Sigmoid colon (tissue), 6 donors: ENCODE measurements at regions not wholly inside any gene's neighbourhood (a gene's known extent, or its start where the extent isn't known, plus 50 kb on each side); places are given as distances from the start of the nearest gene placed in this dataset.

Experiments
- DNase-seq: peaks from one replicate; pipeline ENCODE4 v3.0.0-alpha.2; 2019
- H3K27ac ChIP-seq, 4 donors: fragments of 200-600 bp; sonication (generic); one replicate each; pipeline ENCODE4 v1.5.1; 2016 to 2019; ENCODE audit warnings: mild to moderate bottlenecking in 1 of 4
- H3K27me3 ChIP-seq, 3 donors: fragments of 200-600 bp; sonication (generic); one replicate each; pipeline ENCODE4 v1.5.1; 2019; ENCODE audit warnings: mild to moderate bottlenecking in 1 of 3
- H3K36me3 ChIP-seq, 4 donors: fragments of 200-600 bp; sonication (generic); one replicate each; pipeline ENCODE4 v1.5.1; 2016 to 2019
- H3K4me1 ChIP-seq, 4 donors: fragments of 200-600 bp; sonication (generic); one replicate each; pipeline ENCODE4 v1.5.1; 2017 to 2019
- H3K4me3 ChIP-seq, 4 donors: fragments of 200-600 bp; sonication (generic); one replicate each; pipeline ENCODE4 v1.5.1; 2017 to 2019; ENCODE audit warnings: mild to moderate bottlenecking in 2 of 4, moderate library complexity in 1 of 4
- H3K9me3 ChIP-seq, 4 donors: fragments of 200-600 bp in 3 of 4; sonication (generic) in 3 of 4; one replicate each; pipeline versions ENCODE4 v1.5.1 to v1.6.1; 2013 to 2019
- EP300 ChIP-seq, 4 donors: sonication (generic); formaldehyde crosslinking; IDR thresholded peaks; one replicate each; pipeline ENCODE4 v1.6.1; 2017; ENCODE audit warnings: antibody characterized with exemption in 4 of 4
- POLR2A ChIP-seq, 2 donors: fragments of 450-650 bp; IDR thresholded peaks; one replicate each; pipeline ENCODE4 v1.6.1; 2016; ENCODE audit warnings: antibody characterized with exemption in 2 of 2, mild to moderate bottlenecking in 2 of 2, moderate library complexity in 2 of 2
- POLR2AphosphoS5 ChIP-seq, 4 donors: sonication (generic); formaldehyde crosslinking; IDR thresholded peaks; one replicate each; pipeline ENCODE4 v1.6.1; 2017; ENCODE audit warnings: antibody characterized with exemption in 4 of 4
- WGBS, 2 donors: extraction: QIAGEN DNeasy Blood & Tissue Kit; methylation state at CpG; one replicate each; pipeline ENCODE4 v1.1.7; 2013; 5-methylcytosine and 5-hydroxymethylcytosine counted together
- intact Hi-C: fragments of 100-400 bp; cut with DNase I; formaldehyde crosslinking; loops from one replicate; pipeline ENCODE4 v1.15.1; 2023
- TF ChIP-seq, protein P1 (sequence below), 4 experiments: fragments of 450-650 bp in 3 of 4; fragments of 200-600 bp in 1 of 4; IDR thresholded peaks; one replicate each; pipeline ENCODE4 v1.5.1; 2016 to 2019; ENCODE audit warnings: antibody characterized with exemption in 4 of 4, mild to moderate bottlenecking in 3 of 4, moderate library complexity in 2 of 4
- donor health status: healthy with polysubstance abuse.
- donor health status: healthy.

GRCh38 chr9:25827626-25828025 is 149.4 kb upstream of the TUSC1 start:
- TF ChIP-seq POLR2A (IDR thresholded peaks at IDR 0.05): no peak
- TF ChIP-seq, protein P1, sequence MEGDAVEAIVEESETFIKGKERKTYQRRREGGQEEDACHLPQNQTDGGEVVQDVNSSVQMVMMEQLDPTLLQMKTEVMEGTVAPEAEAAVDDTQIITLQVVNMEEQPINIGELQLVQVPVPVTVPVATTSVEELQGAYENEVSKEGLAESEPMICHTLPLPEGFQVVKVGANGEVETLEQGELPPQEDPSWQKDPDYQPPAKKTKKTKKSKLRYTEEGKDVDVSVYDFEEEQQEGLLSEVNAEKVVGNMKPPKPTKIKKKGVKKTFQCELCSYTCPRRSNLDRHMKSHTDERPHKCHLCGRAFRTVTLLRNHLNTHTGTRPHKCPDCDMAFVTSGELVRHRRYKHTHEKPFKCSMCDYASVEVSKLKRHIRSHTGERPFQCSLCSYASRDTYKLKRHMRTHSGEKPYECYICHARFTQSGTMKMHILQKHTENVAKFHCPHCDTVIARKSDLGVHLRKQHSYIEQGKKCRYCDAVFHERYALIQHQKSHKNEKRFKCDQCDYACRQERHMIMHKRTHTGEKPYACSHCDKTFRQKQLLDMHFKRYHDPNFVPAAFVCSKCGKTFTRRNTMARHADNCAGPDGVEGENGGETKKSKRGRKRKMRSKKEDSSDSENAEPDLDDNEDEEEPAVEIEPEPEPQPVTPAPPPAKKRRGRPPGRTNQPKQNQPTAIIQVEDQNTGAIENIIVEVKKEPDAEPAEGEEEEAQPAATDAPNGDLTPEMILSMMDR (IDR thresholded peaks at IDR 0.05): no peak
- TF ChIP-seq POLR2AphosphoS5 (IDR thresholded peaks at IDR 0.05): no peak
- no peak for TF ChIP-seq EP300 (IDR thresholded peaks at IDR 0.05)
- no peak for DNase-seq
- no peaks in the 10 kb centered on the region for H3K36me3 ChIP-seq
- H3K4me3 ChIP-seq: no peak overlapping the region
- no peaks in the 10 kb centered on the region for H3K4me1 ChIP-seq
- H3K9me3 ChIP-seq: peaks cover 0 to 3% (median 0%) of the 10 kb centered on the region in 4 donors
- intact Hi-C loops: no loop called here
- WGBS, 2 donors: 16 to 45% methylated on average over 1 of the region's 1 CpG
- no peaks in the 10 kb centered on the region for H3K27me3 ChIP-seq
- no peak overlapping the region for H3K27ac ChIP-seq

GRCh38 chr9:25816439-25816838 is 138.2 kb upstream of the TUSC1 start:
- no peak overlapping the region for H3K4me3 ChIP-seq
- no peaks in the 10 kb centered on the region for H3K4me1 ChIP-seq
- WGBS, 2 donors: 81 to 89% methylated on average over 3 of the region's 3 CpGs
- no peak overlapping the region for H3K27ac ChIP-seq
- intact Hi-C loops: no loop called here
- no peaks in the 10 kb centered on the region for H3K36me3 ChIP-seq
- no peaks in the 10 kb centered on the region for H3K9me3 ChIP-seq
- TF ChIP-seq POLR2AphosphoS5 (IDR thresholded peaks at IDR 0.05) (no peak), POLR2A (IDR thresholded peaks at IDR 0.05) (no peak), EP300 (IDR thresholded peaks at IDR 0.05) (no peak)
- TF ChIP-seq, protein P1 (IDR thresholded peaks at IDR 0.05): no peak
- no peak for DNase-seq
- no peaks in the 10 kb centered on the region for H3K27me3 ChIP-seq

DNA sequence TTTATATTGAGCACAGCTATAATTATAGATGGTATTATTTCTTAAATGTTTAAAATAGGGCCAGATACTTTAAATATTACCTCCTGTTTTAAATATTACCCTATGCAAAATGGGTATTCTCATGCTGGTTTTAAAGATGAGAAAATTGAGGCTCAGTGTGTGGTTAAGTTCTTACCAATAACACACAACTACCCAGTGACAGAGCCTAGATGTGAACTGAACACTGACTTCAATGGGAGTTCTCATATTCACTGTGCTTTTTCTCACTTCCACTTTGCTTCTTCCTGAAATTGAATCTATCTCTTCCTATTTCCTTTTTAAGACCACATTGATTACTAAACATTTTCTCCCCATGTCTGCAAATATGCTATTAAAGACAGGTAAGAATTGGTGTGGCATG is 135.8 kb upstream of the TUSC1 start:
- intact Hi-C loops: no loop called here
- Histone ChIP-seq H3K4me3 (no peak overlapping the region), H3K36me3 (no peaks in the 10 kb centered on the region), H3K4me1 (no peaks in the 10 kb centered on the region), H3K27me3 (no peaks in the 10 kb centered on the region), H3K9me3 (no peaks in the 10 kb centered on the region), H3K27ac (no peak overlapping the region)
- TF ChIP-seq EP300 (IDR thresholded peaks at IDR 0.05) (no peak), POLR2A (IDR thresholded peaks at IDR 0.05) (no peak), POLR2AphosphoS5 (IDR thresholded peaks at IDR 0.05) (no peak)
- TF ChIP-seq, protein P1 (IDR thresholded peaks at IDR 0.05): no peak
- no peak for DNase-seq

GRCh38 chr9:25813478-25813877 is 135.2 kb upstream of the TUSC1 start:
- DNase-seq: no peak
- H3K4me1 ChIP-seq: no peaks in the 10 kb centered on the region
- H3K9me3 ChIP-seq: no peaks in the 10 kb centered on the region
- H3K27me3 ChIP-seq: no peaks in the 10 kb centered on the region
- H3K36me3 ChIP-seq: no peaks in the 10 kb centered on the region
- 33 to 53% methylated on average over 2 of the region's 2 CpGs for WGBS, 2 donors
- no peak overlapping the region for H3K27ac ChIP-seq
- no peak overlapping the region for H3K4me3 ChIP-seq
- intact Hi-C loops: no loop called here
- TF ChIP-seq EP300 (IDR thresholded peaks at IDR 0.05) (no peak), POLR2A (IDR thresholded peaks at IDR 0.05) (no peak), POLR2AphosphoS5 (IDR thresholded peaks at IDR 0.05) (no peak)
- TF ChIP-seq, protein P1 (IDR thresholded peaks at IDR 0.05): no peak

- no peak overlapping the region for H3K27ac ChIP-seq
- H3K36me3 ChIP-seq: no peaks in the 10 kb centered on the region
- H3K27me3 ChIP-seq: no peaks in the 10 kb centered on the region
- no peaks in the 10 kb centered on the region for H3K9me3 ChIP-seq
- intact Hi-C loops: no loop called here
- no peak for TF ChIP-seq POLR2AphosphoS5 (IDR thresholded peaks at IDR 0.05)
- TF ChIP-seq POLR2A (IDR thresholded peaks at IDR 0.05): no peak
- TF ChIP-seq, protein P1 (IDR thresholded peaks at IDR 0.05): no peak
- no peak for TF ChIP-seq EP300 (IDR thresholded peaks at IDR 0.05)
- no peak for DNase-seq
- no peaks in the 10 kb centered on the region for H3K4me1 ChIP-seq
- no peak overlapping the region for H3K4me3 ChIP-seq
- 55 to 73% methylated on average over 1 of the region's 1 CpG for WGBS, 2 donors
Measured at GRCh38 chr9:25808554-25808953, 130.3 kb upstream of the TUSC1 start.
